Gastrocnemius medialis (tissue), 4 donors: ENCODE measurements at regions not wholly inside any gene's neighbourhood (a gene's known extent, or its start where the extent isn't known, plus 50 kb on each side); places are given as distances from the start of the nearest gene placed in this dataset.

Experiments
- ATAC-seq, 2 donors: fragments of 150-250 bp; one replicate each; pipeline ENCODE4 v1.9.1; 2016
- DNase-seq, 2 donors: peaks; one replicate each; pipeline ENCODE4 v3.0.0-alpha.2; 2019
- H3K27ac ChIP-seq, 4 donors: fragments of 200-600 bp; sonication (generic); 1 replicate in 1 of 4; 2 replicates in 3 of 4; pipeline ENCODE4 v1.5.1; 2016 to 2018; ENCODE audit warnings: mild to moderate bottlenecking in 2 of 4, moderate library complexity in 1 of 4
- H3K27me3 ChIP-seq, 3 donors: fragments of 200-600 bp; sonication (generic) in 2 of 3; 1 replicate in 1 of 3; 2 replicates in 2 of 3; pipeline versions ENCODE4 v1.5.1 to v1.6.0; 2016 to 2019; ENCODE audit warnings: mild to moderate bottlenecking in 1 of 3, moderate library complexity in 1 of 3
- H3K36me3 ChIP-seq, 2 donors: fragments of 200-600 bp; sonication (generic) in 1 of 2; one replicate each; pipeline ENCODE4 v1.5.1; 2017 to 2018
- H3K4me1 ChIP-seq, 2 donors: fragments of 200-600 bp; sonication (generic) in 1 of 2; one replicate each; pipeline ENCODE4 v1.5.1; 2016 to 2017; ENCODE audit warnings: mild to moderate bottlenecking in 2 of 2
- H3K4me3 ChIP-seq, 4 donors: fragments of 200-600 bp; sonication (generic) in 3 of 4; 1 replicate in 1 of 4; 2 replicates in 3 of 4; pipeline ENCODE4 v1.5.1; 2016 to 2019; ENCODE audit warnings: mild to moderate bottlenecking in 2 of 4
- H3K9me3 ChIP-seq, 3 donors: fragments of 200-600 bp; sonication (generic) in 2 of 3; 1 replicate in 1 of 3; 2 replicates in 2 of 3; pipeline ENCODE4 v1.5.1; 2016 to 2019
- CTCF ChIP-seq, 5 experiments: fragments of 450-650 bp in 3 of 5; fragments of 200-600 bp in 2 of 5; sonication (generic) in 2 of 5; IDR thresholded peaks in 4 of 5; conservative IDR thresholded peaks in 1 of 5; 1 replicate in 4 of 5; 2 replicates in 1 of 5; pipeline ENCODE4 v1.5.1; 2016 to 2019; ENCODE audit warnings: antibody characterized with exemption in 5 of 5, mild to moderate bottlenecking in 3 of 5, moderate library complexity in 3 of 5
- POLR2A ChIP-seq, 2 donors: fragments of 450-650 bp; IDR thresholded peaks; one replicate each; pipeline ENCODE4 v1.6.1; 2017; ENCODE audit warnings: antibody characterized with exemption in 2 of 2, mild to moderate bottlenecking in 2 of 2, moderate library complexity in 2 of 2
- in situ Hi-C, 4 donors: fragments of 200-750 bp; cut with MboI; loops; one replicate each; pipeline versions ENCODE4 v1.15.0 to v1.8.0; 2017; ENCODE audit warnings: low sequenced_read_pairs in 4 of 4
- intact Hi-C: fragments of 100-400 bp; cut with DNase I; formaldehyde crosslinking; loops from one replicate; pipeline ENCODE4 v1.15.1; 2023; ENCODE audit warnings: low total_unique reads

GRCh38 chr4:82076809-82077208 is 297.0 kb downstream of the HNRNPD start:
- intact Hi-C loops, result no loop called here
- in situ Hi-C loops, result no loop called here
- no peaks in the 10 kb centered on the region for H3K27me3 ChIP-seq
- no peak for DNase-seq
- H3K27ac ChIP-seq, result no peak overlapping the region
- H3K4me3 ChIP-seq, result no peak overlapping the region
- TF ChIP-seq POLR2A (IDR thresholded peaks at IDR 0.05), result no peak
- TF ChIP-seq CTCF (IDR thresholded peaks at IDR 0.05 in 4 of 5, conservative IDR thresholded peaks at IDR 0.05 in 1 of 5), result no peak
- H3K36me3 ChIP-seq, result no peaks in the 10 kb centered on the region
- H3K9me3 ChIP-seq, result no peaks in the 10 kb centered on the region
- H3K4me1 ChIP-seq, result no peaks in the 10 kb centered on the region
- no peak for ATAC-seq

GRCh38 chr4:82076359-82076758 is 297.4 kb downstream of the HNRNPD start:
- Histone ChIP-seq H3K27ac (no peak overlapping the region), H3K36me3 (no peaks in the 10 kb centered on the region), H3K9me3 (no peaks in the 10 kb centered on the region), H3K27me3 (no peaks in the 10 kb centered on the region), H3K4me3 (no peak overlapping the region), H3K4me1 (no peaks in the 10 kb centered on the region)
- TF ChIP-seq CTCF (IDR thresholded peaks at IDR 0.05 in 4 of 5, conservative IDR thresholded peaks at IDR 0.05 in 1 of 5) (no peak), POLR2A (IDR thresholded peaks at IDR 0.05) (no peak)
- in situ Hi-C loops, result no loop called here
- intact Hi-C loops, result no loop called here
- DNase-seq, result no peak
- ATAC-seq, result no peak

GRCh38 chr4:82071951-82072350 is 301.8 kb downstream of the HNRNPD start:
- ATAC-seq (no peak), DNase-seq (no peak)
- Histone ChIP-seq H3K27ac (no peak overlapping the region), H3K27me3 (no peaks in the 10 kb centered on the region), H3K36me3 (no peaks in the 10 kb centered on the region), H3K4me3 (no peak overlapping the region), H3K4me1 (no peaks in the 10 kb centered on the region), H3K9me3 (no peaks in the 10 kb centered on the region)
- intact Hi-C loops, result no loop called here
- TF ChIP-seq POLR2A (IDR thresholded peaks at IDR 0.05) (no peak), CTCF (IDR thresholded peaks at IDR 0.05 in 4 of 5, conservative IDR thresholded peaks at IDR 0.05 in 1 of 5) (no peak)
- in situ Hi-C loops, result no loop called here

GRCh38 chr4:82069883-82070638 is 303.7 kb downstream of the HNRNPD start:
- Histone ChIP-seq H3K36me3 (no peaks in the 10 kb centered on the region), H3K4me1 (no peaks in the 10 kb centered on the region), H3K27ac (no peak overlapping the region), H3K27me3 (no peaks in the 10 kb centered on the region), H3K9me3 (no peaks in the 10 kb centered on the region), H3K4me3 (no peak overlapping the region)
- DNase-seq (no peak), ATAC-seq (no peak)
- TF ChIP-seq POLR2A (IDR thresholded peaks at IDR 0.05), result no peak
- TF ChIP-seq CTCF (IDR thresholded peaks at IDR 0.05 in 4 of 5, conservative IDR thresholded peaks at IDR 0.05 in 1 of 5), result no peak
- intact Hi-C loops (no loop called here), in situ Hi-C loops (no loop called here)

- Histone ChIP-seq H3K4me3 (no peak overlapping the region), H3K27me3 (no peaks in the 10 kb centered on the region), H3K9me3 (no peaks in the 10 kb centered on the region), H3K27ac (no peak overlapping the region), H3K4me1 (no peaks in the 10 kb centered on the region), H3K36me3 (no peaks in the 10 kb centered on the region)
- TF ChIP-seq CTCF (IDR thresholded peaks at IDR 0.05 in 4 of 5, conservative IDR thresholded peaks at IDR 0.05 in 1 of 5) (no peak), POLR2A (IDR thresholded peaks at IDR 0.05) (no peak)
- ATAC-seq, result no peak
- DNase-seq, result no peak
- in situ Hi-C loops, result no loop called here
- intact Hi-C loops, result no loop called here
Measured at GRCh38 chr4:82063017-82063416, 310.8 kb downstream of the HNRNPD start.
